H9 (cell line): ENCODE measurements at regions not wholly inside any gene's neighbourhood (a gene's known extent, or its start where the extent isn't known, plus 50 kb on each side); places are given as distances from the start of the nearest gene placed in this dataset.

Experiments
- DNase-seq: peaks from one replicate; pipeline ENCODE4 v3.0.0-alpha.2; 2017
- H2AFZ ChIP-seq: one replicate; pipeline ENCODE4 v1.6.1; 2013; ENCODE audit warnings: mild to moderate bottlenecking, low read length, control low read depth, moderate library complexity
- H2AK5ac ChIP-seq: 2 replicates; pipeline ENCODE4 v1.6.1; 2013; ENCODE audit warnings: low read length, control low read depth, mixed read lengths; ENCODE audit not compliant: insufficient read length
- H2BK120ac ChIP-seq: one replicate; pipeline ENCODE4 v1.6.1; 2013; ENCODE audit warnings: low read depth, mild to moderate bottlenecking, low read length, control low read depth, inconsistent platforms; ENCODE audit not compliant: poor library complexity, severe bottlenecking
- H2BK12ac ChIP-seq: 2 replicates; pipeline ENCODE4 v1.6.1; 2013; ENCODE audit warnings: low read length, control low read depth, mixed read lengths, low read depth; ENCODE audit not compliant: insufficient read length
- H2BK15ac ChIP-seq: 2 replicates; pipeline ENCODE4 v1.6.1; 2013; ENCODE audit warnings: low read depth, low read length, control low read depth
- H2BK20ac ChIP-seq: one replicate; pipeline ENCODE4 v1.6.1; 2013; ENCODE audit warnings: low read depth, mild to moderate bottlenecking, low read length, control low read depth, inconsistent platforms; ENCODE audit not compliant: poor library complexity, severe bottlenecking
- H2BK5ac ChIP-seq: 2 replicates; pipeline ENCODE4 v1.6.1; 2013; ENCODE audit warnings: low read length, control low read depth, mixed read lengths; ENCODE audit not compliant: insufficient read length
- H3K14ac ChIP-seq: 2 replicates; pipeline ENCODE4 v1.6.1; 2013; ENCODE audit warnings: low read length, control low read depth; ENCODE audit not compliant: insufficient read depth
- H3K18ac ChIP-seq: 2 replicates; pipeline ENCODE4 v1.6.1; 2013; ENCODE audit warnings: low read depth, mild to moderate bottlenecking, mixed read lengths, low read length, control low read depth; ENCODE audit not compliant: insufficient read length
- H3K23ac ChIP-seq: 2 replicates; pipeline ENCODE4 v1.6.1; 2013; ENCODE audit warnings: low read length, control low read depth, mixed read lengths, low read depth; ENCODE audit not compliant: insufficient read length
- H3K23me2 ChIP-seq: 2 replicates; pipeline ENCODE4 v1.6.1; 2013; ENCODE audit warnings: low read depth, mild to moderate bottlenecking, mixed read lengths, low read length, control low read depth; ENCODE audit not compliant: insufficient read length, poor library complexity, severe bottlenecking
- H3K27ac ChIP-seq: 2 replicates; pipeline ENCODE4 v1.5.1; 2013; ENCODE audit warnings: low read length, control low read depth, mixed read lengths, low read depth; ENCODE audit not compliant: insufficient read length
- H3K27me3 ChIP-seq: 2 replicates; pipeline ENCODE4 v1.6.1; 2013; ENCODE audit warnings: low read length, control low read depth, inconsistent platforms; ENCODE audit not compliant: insufficient read depth
- H3K4ac ChIP-seq: 2 replicates; pipeline ENCODE4 v1.6.1; 2013; ENCODE audit warnings: low read depth, mild to moderate bottlenecking, control low read depth, inconsistent platforms, low read length, moderate library complexity
- H3K4me1 ChIP-seq: 2 replicates; pipeline ENCODE4 v1.6.1; 2013; ENCODE audit warnings: low read length, control low read depth, inconsistent platforms; ENCODE audit not compliant: insufficient read depth
- H3K4me2 ChIP-seq: 2 replicates; pipeline ENCODE4 v1.6.1; 2013; ENCODE audit warnings: low read length, control low read depth, mixed read lengths; ENCODE audit not compliant: insufficient read length, insufficient read depth
- H3K56ac ChIP-seq: 2 replicates; pipeline ENCODE4 v1.6.1; 2013; ENCODE audit warnings: low read depth, mild to moderate bottlenecking, mixed read lengths, low read length, control low read depth; ENCODE audit not compliant: insufficient read length
- H3K79me1 ChIP-seq: 2 replicates; pipeline ENCODE4 v1.6.1; 2013; ENCODE audit warnings: low read depth, mild to moderate bottlenecking, moderate library complexity, low read length, control low read depth, inconsistent platforms; ENCODE audit not compliant: insufficient read depth, poor library complexity, severe bottlenecking
- H3K79me2 ChIP-seq: 2 replicates; pipeline ENCODE4 v1.6.1; 2013; ENCODE audit warnings: low read length, control low read depth, inconsistent platforms; ENCODE audit not compliant: insufficient read depth
- H3K9ac ChIP-seq: 2 replicates; pipeline ENCODE4 v1.6.1; 2013; ENCODE audit warnings: low read length, control low read depth, mixed read lengths; ENCODE audit not compliant: insufficient read length; ENCODE audit errors: extremely low read depth
- H3K9me3 ChIP-seq: one replicate; pipeline ENCODE4 v1.6.1; 2013; ENCODE audit warnings: low read depth, low read length, inconsistent platforms; ENCODE audit not compliant: control insufficient read depth
- H3T11ph ChIP-seq: one replicate; pipeline ENCODE4 v1.6.1; 2013; ENCODE audit warnings: mild to moderate bottlenecking, low read length, control low read depth, inconsistent platforms
- H4K20me1 ChIP-seq: one replicate; pipeline ENCODE4 v1.6.1; 2013; ENCODE audit not compliant: control insufficient read depth, insufficient read length, insufficient read depth
- H4K5ac ChIP-seq: 2 replicates; pipeline ENCODE4 v1.6.1; 2013; ENCODE audit warnings: low read depth, mild to moderate bottlenecking, mixed read lengths, low read length, control low read depth; ENCODE audit not compliant: insufficient read length
- H4K8ac ChIP-seq: replicated peaks from 2 replicates; pipeline ENCODE4 v1.6.1; 2013; ENCODE audit warnings: low read length, control low read depth, mixed read lengths, low read depth; ENCODE audit not compliant: insufficient read length
- H4K91ac ChIP-seq: 2 replicates; pipeline ENCODE4 v1.6.1; 2013; ENCODE audit warnings: low read depth, mild to moderate bottlenecking, moderate library complexity, mixed read lengths, low read length, control low read depth; ENCODE audit not compliant: insufficient read length
- H3K27ac Mint-ChIP-seq, 3 experiments: 2 replicates in 2 of 3; 3 replicates in 1 of 3; pipeline ENCODE4 v1.8.0; 2020 to 2021; ENCODE audit warnings: mixed read lengths in 3 of 3, mild to moderate bottlenecking in 1 of 3, moderate library complexity in 1 of 3
- H3K27me3 Mint-ChIP-seq: 2 replicates; pipeline ENCODE4 v1.8.0; 2021; ENCODE audit warnings: low read depth, mild to moderate bottlenecking, moderate library complexity, mixed read lengths
- H3K36me3 Mint-ChIP-seq, 3 experiments: 2 replicates in 2 of 3; 3 replicates in 1 of 3; pipeline ENCODE4 v1.8.0; 2020 to 2021; ENCODE audit warnings: low read depth in 3 of 3, mixed read lengths in 3 of 3; ENCODE audit not compliant: insufficient read depth in 1 of 3
- H3K4me1 Mint-ChIP-seq, 2 experiments: 2 replicates each; pipeline ENCODE4 v1.8.0; 2020; ENCODE audit warnings: mixed read lengths in 2 of 2
- H3K4me3 Mint-ChIP-seq, 2 experiments: 2 replicates in 1 of 2; 3 replicates in 1 of 2; pipeline ENCODE4 v1.8.0; 2020 to 2021; ENCODE audit warnings: mild to moderate bottlenecking in 2 of 2, mixed read lengths in 2 of 2, moderate library complexity in 1 of 2
- H3K9me3 Mint-ChIP-seq, 2 experiments: 2 replicates in 1 of 2; 3 replicates in 1 of 2; pipeline ENCODE4 v1.8.0; 2020; ENCODE audit warnings: mild to moderate bottlenecking in 2 of 2, mixed read lengths in 2 of 2, moderate library complexity in 1 of 2
- WGBS: extraction: QIAGEN DNeasy Blood & Tissue Kit; methylation state at CpG from one replicate; pipeline ENCODE4 v1.1.7; 2013; ENCODE audit warnings: missing lambda C conversion rate, low lambda C conversion rate, mixed read lengths; ENCODE audit not compliant: insufficient read length; ENCODE audit errors: extremely low coverage; 5-methylcytosine and 5-hydroxymethylcytosine counted together
- TF ChIP-seq, protein P1 (sequence below): fragments of 200-600 bp; sonication (generic); conservative IDR thresholded peaks from 3 replicates; pipeline ENCODE4 v1.8.0; 2021; ENCODE audit warnings: antibody characterized with exemption, mild to moderate bottlenecking

DNA sequence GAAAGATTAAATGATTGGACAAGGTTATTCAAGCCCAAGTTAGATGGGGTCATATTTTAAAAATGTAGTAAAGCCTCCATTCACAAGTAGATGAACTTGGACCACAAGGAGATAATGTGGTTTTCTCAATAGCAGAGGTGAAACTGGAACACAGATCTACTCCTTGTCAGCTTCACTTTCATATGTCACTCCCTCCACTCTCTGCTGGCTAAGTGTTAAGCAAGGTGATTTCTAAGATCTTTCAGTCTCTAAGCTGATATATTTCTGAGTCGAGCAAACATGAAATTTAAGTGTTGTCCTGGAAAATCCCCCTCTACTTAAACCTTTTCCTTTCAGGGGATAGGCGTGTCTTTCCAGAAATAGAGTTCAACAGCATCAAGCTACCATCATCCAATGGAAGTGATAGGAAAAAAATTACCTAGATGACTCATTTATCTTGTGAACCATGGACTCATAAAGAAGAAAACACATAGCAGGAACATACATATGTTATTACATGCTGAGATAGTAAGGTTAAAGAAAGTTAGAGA, 275.0 kb downstream of the PTEN start:
- no peak for DNase-seq
- Histone ChIP-seq H4K8ac (no peak overlapping the region), H3K4me2 (no peak overlapping the region), H3K9me3 (no peaks in the 10 kb centered on the region), H3K23ac (no peak overlapping the region), H3K27ac (no peak overlapping the region), H3K27me3 (no peaks in the 10 kb centered on the region), H3K79me2 (no peaks in the 10 kb centered on the region), H2BK12ac (no peak overlapping the region), H4K91ac (no peak overlapping the region), H2BK15ac (no peak overlapping the region), H3K14ac (no peak overlapping the region), H3K23me2 (no peaks in the 10 kb centered on the region), H4K20me1 (no peaks in the 10 kb centered on the region), H4K5ac (no peak overlapping the region), H2BK120ac (no peak overlapping the region), H2AK5ac (no peak overlapping the region), H3K9ac (no peak overlapping the region), H3K4me1 (no peaks in the 10 kb centered on the region), H3K18ac (no peak overlapping the region), H2BK5ac (no peak overlapping the region), H3T11ph (no peak overlapping the region), H3K4ac (no peak overlapping the region), H3K56ac (no peak overlapping the region), H2BK20ac (no peak overlapping the region), H2AFZ (no peak overlapping the region), H3K79me1 (no peaks in the 10 kb centered on the region)
- no peak overlapping the region for H3K27ac Mint-ChIP-seq
- no peak overlapping the region for H3K4me3 Mint-ChIP-seq
- no peaks in the 10 kb centered on the region for H3K27me3 Mint-ChIP-seq
- TF ChIP-seq, protein P1, sequence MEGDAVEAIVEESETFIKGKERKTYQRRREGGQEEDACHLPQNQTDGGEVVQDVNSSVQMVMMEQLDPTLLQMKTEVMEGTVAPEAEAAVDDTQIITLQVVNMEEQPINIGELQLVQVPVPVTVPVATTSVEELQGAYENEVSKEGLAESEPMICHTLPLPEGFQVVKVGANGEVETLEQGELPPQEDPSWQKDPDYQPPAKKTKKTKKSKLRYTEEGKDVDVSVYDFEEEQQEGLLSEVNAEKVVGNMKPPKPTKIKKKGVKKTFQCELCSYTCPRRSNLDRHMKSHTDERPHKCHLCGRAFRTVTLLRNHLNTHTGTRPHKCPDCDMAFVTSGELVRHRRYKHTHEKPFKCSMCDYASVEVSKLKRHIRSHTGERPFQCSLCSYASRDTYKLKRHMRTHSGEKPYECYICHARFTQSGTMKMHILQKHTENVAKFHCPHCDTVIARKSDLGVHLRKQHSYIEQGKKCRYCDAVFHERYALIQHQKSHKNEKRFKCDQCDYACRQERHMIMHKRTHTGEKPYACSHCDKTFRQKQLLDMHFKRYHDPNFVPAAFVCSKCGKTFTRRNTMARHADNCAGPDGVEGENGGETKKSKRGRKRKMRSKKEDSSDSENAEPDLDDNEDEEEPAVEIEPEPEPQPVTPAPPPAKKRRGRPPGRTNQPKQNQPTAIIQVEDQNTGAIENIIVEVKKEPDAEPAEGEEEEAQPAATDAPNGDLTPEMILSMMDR = no peak
- H3K36me3 Mint-ChIP-seq = no peaks in the 10 kb centered on the region
- H3K9me3 Mint-ChIP-seq = no peaks in the 10 kb centered on the region
- H3K4me1 Mint-ChIP-seq = peaks cover 4 to 9% of the 10 kb centered on the region in 2 experiments; a peak in 3 of 4 replicates
- whole genome bisulfite sequencing = no CpG with 5 or more reads among the region's 2 CpGs
